BJ (cell line): ENCODE measurements at regions not wholly inside any gene's neighbourhood (a gene's known extent, or its start where the extent isn't known, plus 50 kb on each side); places are given as distances from the start of the nearest gene placed in this dataset.

Experiments
- CTCF ChIA-PET: fragments of 350-600 bp; formaldehyde crosslinking; extraction: SDS; loops from one replicate; lab custom pipeline; 2021; ENCODE audit warnings: antibody characterized with exemption, inconsistent platforms; lab: Yijun Ruan, JAX
- POLR2A ChIA-PET: fragments of 300-600 bp; sonication (Branson Sonifier 250); formaldehyde crosslinking; extraction: SDS; loops from one replicate; lab custom pipeline; 2021; ENCODE audit warnings: antibody characterized with exemption; lab: Charles Lee
- DNase-seq: peaks from one replicate; pipeline ENCODE4 v3.0.0-alpha.2; 2011; ENCODE audit warnings: low read depth
- H3K27me3 ChIP-seq: 2 replicates; pipeline ENCODE4 v1.6.0; 2011; ENCODE audit warnings: low read length; ENCODE audit not compliant: control insufficient read depth, insufficient read depth
- H3K36me3 ChIP-seq: 2 replicates; pipeline ENCODE4 v1.5.1; 2011; ENCODE audit warnings: low read length; ENCODE audit not compliant: control insufficient read depth, insufficient read depth
- H3K4me3 ChIP-seq: 2 replicates; pipeline ENCODE4 v1.5.1; 2011; ENCODE audit warnings: low read depth, mild to moderate bottlenecking, control low read depth, low read length
- TF ChIP-seq, protein P1 (sequence below): IDR thresholded peaks from 2 replicates; pipeline ENCODE4 v1.5.1; 2011; ENCODE audit warnings: low read depth, mild to moderate bottlenecking, control low read depth, inconsistent platforms, low read length, moderate library complexity; ENCODE audit not compliant: insufficient read depth

DNA sequence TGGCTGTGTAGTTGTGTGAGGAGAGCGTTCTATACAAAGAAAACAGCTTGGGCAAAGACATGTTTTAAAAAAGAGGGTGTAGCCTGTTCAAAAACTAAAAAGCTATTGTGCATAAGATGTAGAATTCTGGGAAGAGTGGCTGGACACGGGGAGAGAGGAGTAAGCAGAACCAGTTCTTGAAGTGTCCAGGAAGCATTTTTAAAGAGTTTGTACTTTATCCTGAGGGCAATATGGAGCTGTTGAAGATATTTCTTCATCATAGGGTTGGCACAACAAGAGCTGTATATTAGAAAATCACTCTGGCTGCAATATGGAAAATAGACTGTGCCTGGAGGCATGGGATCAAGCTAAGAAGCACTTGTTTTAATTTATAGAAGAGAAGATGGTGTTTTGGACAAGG is 458.9 kb upstream of the LMO3 start:
- Histone ChIP-seq H3K4me3 (no peak overlapping the region), H3K27me3 (no peaks in the 10 kb centered on the region), H3K36me3 (no peaks in the 10 kb centered on the region)
- CTCF ChIA-PET: no interaction called here
- DNase-seq: no peak
- POLR2A ChIA-PET: no interaction called here
- TF ChIP-seq, protein P1, sequence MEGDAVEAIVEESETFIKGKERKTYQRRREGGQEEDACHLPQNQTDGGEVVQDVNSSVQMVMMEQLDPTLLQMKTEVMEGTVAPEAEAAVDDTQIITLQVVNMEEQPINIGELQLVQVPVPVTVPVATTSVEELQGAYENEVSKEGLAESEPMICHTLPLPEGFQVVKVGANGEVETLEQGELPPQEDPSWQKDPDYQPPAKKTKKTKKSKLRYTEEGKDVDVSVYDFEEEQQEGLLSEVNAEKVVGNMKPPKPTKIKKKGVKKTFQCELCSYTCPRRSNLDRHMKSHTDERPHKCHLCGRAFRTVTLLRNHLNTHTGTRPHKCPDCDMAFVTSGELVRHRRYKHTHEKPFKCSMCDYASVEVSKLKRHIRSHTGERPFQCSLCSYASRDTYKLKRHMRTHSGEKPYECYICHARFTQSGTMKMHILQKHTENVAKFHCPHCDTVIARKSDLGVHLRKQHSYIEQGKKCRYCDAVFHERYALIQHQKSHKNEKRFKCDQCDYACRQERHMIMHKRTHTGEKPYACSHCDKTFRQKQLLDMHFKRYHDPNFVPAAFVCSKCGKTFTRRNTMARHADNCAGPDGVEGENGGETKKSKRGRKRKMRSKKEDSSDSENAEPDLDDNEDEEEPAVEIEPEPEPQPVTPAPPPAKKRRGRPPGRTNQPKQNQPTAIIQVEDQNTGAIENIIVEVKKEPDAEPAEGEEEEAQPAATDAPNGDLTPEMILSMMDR: no peak

- no peaks in the 10 kb centered on the region for H3K27me3 ChIP-seq
- no peak overlapping the region for H3K4me3 ChIP-seq
- no peak for DNase-seq
- H3K36me3 ChIP-seq: no peaks in the 10 kb centered on the region
- TF ChIP-seq, protein P1: no peak
- POLR2A ChIA-PET: no interaction called here
- CTCF ChIA-PET: no interaction called here
Observed at GRCh38 chr12:17062267-17063036, 456.5 kb upstream of the LMO3 start.

DNA sequence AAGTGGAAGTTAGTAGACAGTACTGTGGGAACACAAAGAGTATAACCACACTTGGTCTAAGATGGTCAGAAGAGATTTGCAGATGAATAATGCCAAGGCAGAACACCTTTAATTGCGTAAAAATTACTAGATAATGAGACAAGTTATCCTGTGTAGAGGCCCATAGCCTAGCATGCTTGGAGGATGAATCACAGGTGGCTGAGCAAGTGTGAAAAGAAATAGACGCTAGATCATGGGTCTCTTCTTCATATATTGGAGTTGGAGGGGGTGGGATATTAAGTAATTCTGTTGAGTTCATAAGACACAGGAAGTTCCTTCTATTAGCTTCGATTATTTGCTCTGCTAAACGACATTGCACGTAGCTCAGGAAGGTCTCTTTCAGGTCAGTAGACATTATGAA is 454.3 kb upstream of the LMO3 start:
- Histone ChIP-seq H3K4me3 (no peak overlapping the region), H3K36me3 (no peaks in the 10 kb centered on the region), H3K27me3 (no peaks in the 10 kb centered on the region)
- no peak for DNase-seq
- ChIA-PET CTCF (interaction anchor here (1.4 kb wide), 1 partner anchor 13 kb away, joined by 4 read pairs; no protein-coding TSS in a partner anchor), POLR2A (no interaction called here)
- TF ChIP-seq, protein P1: no peak

- ChIA-PET POLR2A (no interaction called here), CTCF (no interaction called here)
- no peaks in the 10 kb centered on the region for H3K27me3 ChIP-seq
- DNase-seq: no peak
- H3K36me3 ChIP-seq: no peaks in the 10 kb centered on the region
- H3K4me3 ChIP-seq: no peak overlapping the region
- TF ChIP-seq, protein P1: no peak
Observed at GRCh38 chr12:17056546-17056945, 450.6 kb upstream of the LMO3 start.

DNA sequence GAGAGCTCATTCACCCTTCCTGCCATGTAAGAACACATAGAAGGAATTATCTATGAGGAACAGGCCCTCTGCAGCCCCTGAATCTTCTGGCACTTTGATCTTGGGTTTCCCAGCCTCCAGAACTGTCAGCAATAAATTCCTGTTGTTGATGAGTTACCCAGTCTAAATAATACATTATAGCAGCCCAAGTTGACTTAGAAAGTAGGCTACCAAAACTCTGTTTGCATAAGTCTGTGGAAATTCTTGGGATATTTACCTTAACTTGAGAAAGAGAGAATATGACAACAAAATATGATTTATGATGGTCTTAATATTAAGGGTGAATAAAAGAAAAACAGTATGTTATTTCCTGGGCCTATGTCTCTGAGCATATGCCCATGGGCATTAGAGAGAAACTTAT is 433.0 kb upstream of the LMO3 start:
- DNase-seq: no peak
- Histone ChIP-seq H3K27me3 (no peaks in the 10 kb centered on the region), H3K4me3 (no peak overlapping the region), H3K36me3 (no peaks in the 10 kb centered on the region)
- TF ChIP-seq, protein P1: no peak
- ChIA-PET POLR2A (no interaction called here), CTCF (no interaction called here)
